Fibroblast of the aortic adventitia (primary cell): ENCODE measurements at regions not wholly inside any gene's neighbourhood (a gene's known extent, or its start where the extent isn't known, plus 50 kb on each side); places are given as distances from the start of the nearest gene placed in this dataset.
"Not testable (repeated sequence)": the region's sequence is repeated elsewhere in the genome, so short reads cannot be mapped to it uniquely, and the experiment has no call there.

Experiments used
- DNase-seq: peaks from one replicate; pipeline ENCODE4 v3.0.0-alpha.2; 2010; ENCODE audit warnings: low read depth
- H3K4me3 ChIP-seq: 2 replicates; pipeline ENCODE4 v1.5.1; 2011; ENCODE audit warnings: low read depth, mild to moderate bottlenecking, control low read depth, low read length, moderate library complexity
- CTCF ChIP-seq: IDR thresholded peaks from 2 replicates; pipeline ENCODE4 v1.5.1; 2011; ENCODE audit warnings: mild to moderate bottlenecking, low read length, control low read depth, inconsistent platforms; ENCODE audit not compliant: insufficient read depth

GRCh38 chr13:109272595-109273325 is 513.6 kb downstream of the IRS2 start:
- TF ChIP-seq CTCF: no peak
- H3K4me3 ChIP-seq: no peak overlapping the region
- DNase-seq: no peak

- TF ChIP-seq CTCF: no peak
- DNase-seq: no peak
- no peak overlapping the region for H3K4me3 ChIP-seq
Measured at GRCh38 chr13:109271555-109272541, 514.5 kb downstream of the IRS2 start.

GRCh38 chr13:109271061-109271460 is 515.3 kb downstream of the IRS2 start:
- no peak for TF ChIP-seq CTCF
- no peak overlapping the region for H3K4me3 ChIP-seq
- DNase-seq: no peak

GRCh38 chr13:109269381-109269780 is 517.0 kb downstream of the IRS2 start:
- not testable (repeated sequence) for DNase-seq, H3K4me3 ChIP-seq

- not testable (repeated sequence) for DNase-seq, H3K4me3 ChIP-seq
Measured at GRCh38 chr13:109268492-109268891, 517.9 kb downstream of the IRS2 start.

- not testable (repeated sequence) for H3K4me3 ChIP-seq, DNase-seq
Measured at GRCh38 chr13:109267400-109267799, 519.0 kb downstream of the IRS2 start.

GRCh38 chr13:109265438-109265742 is 521.0 kb downstream of the IRS2 start:
- not testable (repeated sequence) for H3K4me3 ChIP-seq, DNase-seq

- H3K4me3 ChIP-seq, DNase-seq: not testable (repeated sequence)
Measured at GRCh38 chr13:109264603-109265437, 521.6 kb downstream of the IRS2 start.

- not testable (repeated sequence) for DNase-seq
Measured at GRCh38 chr13:109257761-109258157, 528.6 kb downstream of the IRS2 start.

More at GRCh38 chr13:109257761-109258157, 528.6 kb downstream of the IRS2 start:
- H3K4me3 ChIP-seq: not testable (repeated sequence)
